A172 (cell line): ENCODE measurements at regions not wholly inside any gene's neighbourhood (a gene's known extent, or its start where the extent isn't known, plus 50 kb on each side); places are given as distances from the start of the nearest gene placed in this dataset.
A peak's percentile ranks its signal among the peaks of the same experiment; 100 is the strongest.

ENCODE experiments used
- DNase-seq: peaks from one replicate; pipeline ENCODE4 v3.0.0-alpha.2; 2015; ENCODE audit warnings: low spot score

DNA sequence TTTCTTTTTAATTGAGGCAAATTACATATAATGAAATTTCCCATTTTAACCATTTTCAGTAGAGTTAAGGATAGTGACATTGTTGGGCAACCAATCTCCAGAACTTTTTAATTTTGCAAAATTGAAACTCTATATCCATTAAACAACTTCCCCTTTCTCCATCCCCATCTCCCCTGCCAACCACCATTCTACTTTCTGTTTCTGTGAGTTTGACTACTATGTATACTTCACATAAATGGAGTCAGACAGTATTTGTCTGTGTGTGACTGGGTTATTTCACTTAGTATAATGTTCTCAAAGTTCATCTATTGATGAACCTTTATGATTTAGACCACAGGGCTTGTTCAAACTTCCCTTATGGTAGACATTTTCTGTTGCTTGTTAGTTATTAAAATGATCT, 364.5 kb upstream of the MAD2L1 start:
- no peak for DNase-seq

DNA sequence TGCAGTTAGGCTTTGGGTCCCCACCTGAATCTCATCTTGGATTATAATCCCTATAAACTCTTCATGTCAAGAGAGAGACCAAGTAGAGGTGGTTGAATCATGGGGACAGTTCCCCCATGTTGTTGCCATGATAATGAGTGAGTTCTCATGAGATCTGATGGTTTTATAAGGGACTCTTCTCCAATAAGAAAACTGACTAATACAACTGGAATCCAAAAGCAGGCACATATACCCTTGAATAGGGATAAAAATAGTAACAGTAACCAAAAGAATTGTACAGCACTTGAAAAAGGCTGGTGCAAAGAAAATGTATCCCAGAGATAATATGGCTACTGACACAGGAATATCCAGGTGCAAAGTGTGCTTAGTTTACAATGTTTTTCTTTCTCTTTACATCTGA, 351.5 kb upstream of the MAD2L1 start:
- DNase-seq, result peak; percentile 1

DNA sequence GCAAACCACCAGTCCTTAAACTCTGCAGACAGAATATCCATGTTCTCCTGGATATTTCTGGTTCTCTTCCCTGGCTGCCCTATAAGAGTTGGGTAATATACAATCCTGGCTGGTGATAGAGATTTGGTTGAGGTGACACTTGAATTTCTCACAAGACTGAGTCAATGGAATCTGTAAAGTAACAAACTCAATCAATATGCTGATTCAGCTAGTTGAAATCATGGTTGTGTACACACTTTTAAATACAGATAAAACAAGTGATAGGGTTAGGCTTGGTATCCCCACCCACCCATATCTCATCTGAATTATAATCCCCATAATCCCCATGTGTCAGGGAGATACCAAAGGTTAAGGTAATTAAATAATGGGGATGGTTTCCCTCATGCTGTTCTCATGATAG, 349.2 kb upstream of the MAD2L1 start:
- DNase-seq, result no peak

DNA sequence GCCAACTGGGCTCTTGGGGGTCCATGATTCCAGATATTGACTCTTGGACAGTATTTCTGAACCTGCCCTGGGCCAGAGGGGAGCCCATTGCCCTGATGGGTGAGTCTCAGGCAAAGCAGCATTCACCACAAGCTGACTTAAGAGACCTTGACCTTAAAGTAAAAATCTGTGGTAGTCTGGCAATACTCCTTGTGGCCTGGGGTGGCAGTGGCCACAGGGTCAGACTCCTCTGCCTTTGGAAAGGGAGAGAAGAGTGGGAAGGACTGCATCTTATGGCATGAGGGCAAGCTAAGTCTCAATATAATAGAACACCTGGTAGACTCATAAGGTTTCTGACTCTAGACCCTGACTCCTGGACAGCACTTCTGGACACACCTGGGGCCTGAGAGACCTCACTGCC, 340.3 kb upstream of the MAD2L1 start:
- DNase-seq, result no peak

DNA sequence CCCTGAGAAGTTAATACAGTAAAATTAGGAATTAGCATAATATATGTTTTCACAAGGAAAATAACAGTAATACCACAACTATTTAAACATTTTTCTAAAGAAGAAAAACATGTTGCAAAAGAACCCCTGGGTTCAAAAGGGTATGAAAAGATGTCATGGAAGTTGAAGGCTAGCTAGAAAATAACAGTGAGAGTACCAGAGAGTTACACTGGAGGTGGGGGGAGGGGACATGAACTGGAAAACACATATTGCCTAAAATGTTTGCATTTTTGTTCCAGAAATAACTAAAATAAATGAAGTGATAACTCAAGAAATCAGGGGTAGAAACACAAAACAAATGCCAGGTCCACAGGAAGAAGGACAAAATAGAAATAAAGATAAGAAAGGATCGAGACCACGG, 336.6 kb upstream of the MAD2L1 start:
- DNase-seq, result no peak

DNA sequence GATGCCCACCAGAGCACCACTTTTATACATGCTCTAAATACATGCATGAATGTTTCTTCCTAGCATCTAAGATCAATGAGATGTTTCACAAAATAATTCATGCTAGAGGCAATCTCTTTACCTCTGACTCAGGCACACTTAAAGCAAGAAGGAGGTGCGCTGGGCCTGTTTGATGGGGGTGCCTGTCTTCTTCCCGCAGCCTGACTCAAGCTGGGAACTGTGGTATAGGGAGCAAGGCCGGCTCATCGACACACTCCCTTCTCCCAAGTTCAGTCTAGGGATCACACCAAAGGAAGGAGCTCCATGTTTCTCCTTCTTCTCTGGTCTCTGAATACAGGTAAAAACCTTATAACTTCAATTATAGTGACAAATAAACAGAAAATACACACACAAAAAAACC, 333.8 kb upstream of the MAD2L1 start:
- DNase-seq, result no peak

DNA sequence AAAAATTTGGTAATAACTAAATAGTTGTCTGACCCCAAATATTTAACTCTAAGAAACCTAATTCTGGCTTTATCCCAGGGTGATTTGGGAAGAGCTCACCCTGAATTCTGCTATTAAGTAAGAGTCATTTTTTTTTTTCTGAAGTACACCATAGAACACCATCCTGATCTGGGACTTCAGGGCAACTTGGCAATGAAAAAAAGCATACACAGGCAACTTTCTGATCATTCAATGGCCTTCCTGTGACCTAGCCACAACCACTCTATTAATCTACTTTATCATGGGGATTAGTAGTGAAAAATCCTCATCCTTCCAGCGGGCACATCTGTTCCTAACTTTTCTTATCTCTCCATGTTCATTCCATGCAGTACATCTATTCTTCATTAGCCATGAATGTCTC, 333.2 kb upstream of the MAD2L1 start:
- no peak for DNase-seq

DNA sequence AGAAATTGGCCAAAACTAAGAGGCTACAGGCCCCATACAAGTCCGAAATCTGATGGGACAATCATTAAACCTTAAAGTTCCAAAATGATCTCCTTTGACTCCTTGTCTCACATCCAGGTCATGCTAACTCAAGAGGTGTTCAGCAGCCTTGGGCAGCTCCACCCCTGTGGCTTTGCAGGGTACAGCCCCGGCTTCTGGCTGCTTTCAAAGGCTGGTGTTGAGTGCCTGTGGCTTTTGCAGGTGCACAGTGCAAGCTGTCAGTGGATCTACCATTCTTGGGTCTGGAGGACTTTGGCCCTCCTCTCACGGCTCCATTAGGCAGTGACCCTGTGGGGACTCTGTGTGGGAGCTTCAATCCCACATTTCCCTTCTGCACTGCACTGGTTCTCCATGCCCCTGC, 329.1 kb upstream of the MAD2L1 start:
- no peak for DNase-seq

DNA sequence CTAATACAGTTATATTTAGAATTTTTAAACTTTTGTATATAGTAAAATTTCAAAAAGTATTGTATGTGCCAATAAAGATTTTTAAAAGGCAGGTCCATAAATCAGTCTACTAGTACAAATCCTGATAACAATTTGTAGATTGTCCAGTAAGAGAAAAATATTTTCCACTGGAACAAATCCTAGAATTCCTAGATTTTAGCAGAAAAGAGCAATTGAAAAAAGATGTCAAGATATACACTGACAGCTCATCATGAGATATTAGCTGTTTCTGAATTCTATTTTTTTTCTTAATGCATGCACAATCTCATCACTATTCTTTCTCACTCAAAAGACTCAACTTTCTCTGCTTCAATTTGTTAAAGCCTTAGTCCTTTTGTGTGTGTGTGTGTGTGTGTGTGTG, 289.2 kb upstream of the MAD2L1 start:
- no peak for DNase-seq

DNA sequence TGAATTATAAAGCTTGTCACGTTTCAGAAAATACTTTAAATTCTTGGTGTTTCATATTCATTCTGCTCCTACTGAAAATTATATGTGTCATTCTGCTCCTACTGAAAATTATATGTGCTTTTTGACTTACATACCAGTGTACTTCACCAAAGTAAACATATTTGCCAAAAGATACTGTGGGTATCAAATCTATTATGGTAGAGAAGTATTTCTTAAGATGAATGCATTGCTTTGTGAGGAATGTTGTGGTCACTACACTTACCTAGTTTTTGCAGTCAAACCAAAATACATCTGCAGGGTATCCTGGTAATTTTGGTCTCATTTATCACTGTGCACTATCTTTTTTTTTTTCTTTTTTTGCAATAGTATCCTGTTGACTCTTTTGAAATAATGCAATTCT, 287.7 kb upstream of the MAD2L1 start:
- DNase-seq, result no peak

DNA sequence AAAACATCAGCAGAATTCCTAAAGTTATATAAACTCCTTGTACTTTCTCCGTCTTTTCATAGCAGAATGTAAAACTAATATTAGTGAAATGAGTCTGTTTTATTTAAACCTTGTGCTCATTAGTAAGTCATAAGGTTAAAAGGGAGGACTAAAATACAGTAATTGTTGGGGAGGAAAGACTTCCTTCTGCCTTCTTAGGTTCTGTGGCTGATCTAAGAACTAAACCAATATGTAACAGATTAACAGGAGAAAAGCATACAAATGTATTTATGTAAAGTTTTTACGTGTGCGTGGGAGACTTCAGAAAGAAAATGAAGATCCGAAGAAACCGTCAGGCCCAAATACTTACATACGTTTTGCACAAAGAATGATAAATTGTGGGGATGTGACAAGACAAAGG, 286.6 kb upstream of the MAD2L1 start:
- DNase-seq, result no peak

DNA sequence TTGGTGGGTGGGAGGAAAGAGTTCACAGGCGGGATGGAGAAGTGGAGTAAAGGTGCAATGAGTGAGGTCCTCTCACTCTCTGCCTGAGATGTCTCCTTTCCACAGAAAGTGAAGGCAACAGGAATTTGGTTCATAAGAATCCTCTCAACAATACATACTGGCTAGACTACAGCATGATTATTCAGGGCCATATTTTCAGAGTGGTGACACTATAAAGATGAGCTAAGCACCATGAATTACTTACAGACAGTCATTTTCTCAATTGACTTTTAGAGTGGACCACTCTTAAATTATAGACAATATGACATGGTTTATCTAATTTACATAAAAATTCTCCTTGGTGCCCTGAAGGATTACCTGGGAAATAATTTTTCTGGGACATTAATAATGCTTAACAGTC, 286.1 kb upstream of the MAD2L1 start:
- no peak for DNase-seq

DNA sequence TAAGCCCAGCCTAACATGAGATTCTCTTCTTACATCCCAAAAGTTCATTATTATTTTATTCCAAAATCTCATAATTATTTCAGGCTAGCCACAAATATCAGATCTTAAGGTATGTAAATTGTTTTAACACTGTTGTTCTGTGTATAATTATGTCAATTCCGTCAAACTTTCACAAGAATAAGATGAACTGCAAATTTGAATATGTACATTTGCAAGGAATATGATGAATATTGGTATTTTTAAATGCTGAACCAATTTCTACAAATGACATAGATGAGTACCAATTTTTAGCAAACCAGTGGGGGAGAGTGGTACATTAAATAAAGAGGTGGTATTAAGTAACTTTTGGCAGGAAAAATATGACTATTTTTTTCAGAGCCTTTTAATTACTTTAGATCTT, 282.3 kb upstream of the MAD2L1 start:
- DNase-seq, result no peak

DNA sequence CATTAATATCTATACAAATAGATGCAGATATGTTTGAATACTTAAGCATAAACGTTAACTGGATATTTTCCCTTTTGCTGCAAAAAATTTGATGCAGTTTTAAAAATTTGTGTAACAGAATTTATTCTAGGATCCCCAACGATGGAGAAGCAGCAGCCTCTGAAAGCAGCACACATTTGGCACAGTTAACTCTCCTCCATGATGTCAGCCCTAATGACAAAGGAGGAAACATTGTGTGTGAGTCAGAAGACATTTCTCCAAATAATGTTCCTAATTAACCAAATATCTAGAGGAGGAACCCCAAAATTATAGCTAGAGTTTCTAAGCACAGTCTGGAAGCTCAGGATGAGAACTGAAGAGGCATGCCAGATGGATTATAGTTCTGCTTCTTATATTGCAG, 281.9 kb upstream of the MAD2L1 start:
- no peak for DNase-seq

DNA sequence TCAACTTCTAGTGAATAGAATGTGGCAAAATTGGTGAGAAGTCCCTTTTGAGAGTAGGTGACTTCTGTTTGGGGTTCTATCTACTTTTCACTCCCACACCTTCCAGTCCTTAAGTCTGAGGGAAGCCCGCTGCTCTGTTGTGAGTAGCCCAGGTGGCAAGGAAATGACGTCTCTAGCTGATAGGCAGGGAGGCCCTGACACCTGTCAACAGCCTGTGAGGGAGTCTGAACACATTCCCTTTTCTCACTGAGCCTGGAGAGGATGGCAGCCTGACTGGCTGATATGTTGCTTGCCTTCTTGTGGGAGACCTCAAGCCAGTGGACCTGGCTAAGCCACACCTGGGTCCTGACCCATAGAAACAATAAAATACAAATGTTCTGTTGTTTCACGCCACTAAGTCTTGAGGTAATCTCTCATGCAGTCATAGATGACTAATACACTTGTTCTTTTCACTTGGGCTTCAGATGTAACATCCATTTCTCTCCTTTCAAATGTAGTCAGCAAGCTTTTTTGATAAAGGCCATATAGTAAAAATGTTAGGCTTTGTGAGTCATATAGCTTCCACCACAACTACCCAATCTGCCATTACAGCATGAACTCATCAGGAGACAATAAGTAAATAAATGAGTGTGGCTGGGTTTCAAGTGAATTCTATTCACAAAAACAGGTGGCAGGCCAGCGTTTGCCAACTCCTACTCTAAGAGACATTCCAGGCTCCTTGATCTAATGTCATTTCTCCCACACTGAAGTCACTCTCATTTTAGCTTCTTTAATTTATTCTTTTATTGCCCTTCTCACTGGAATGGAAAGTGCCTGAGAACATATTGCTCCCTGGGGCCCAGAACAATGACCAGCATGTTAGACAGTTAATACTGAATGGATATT, 265.1 kb upstream of the MAD2L1 start:
- DNase-seq, result peak; percentile 70

DNA sequence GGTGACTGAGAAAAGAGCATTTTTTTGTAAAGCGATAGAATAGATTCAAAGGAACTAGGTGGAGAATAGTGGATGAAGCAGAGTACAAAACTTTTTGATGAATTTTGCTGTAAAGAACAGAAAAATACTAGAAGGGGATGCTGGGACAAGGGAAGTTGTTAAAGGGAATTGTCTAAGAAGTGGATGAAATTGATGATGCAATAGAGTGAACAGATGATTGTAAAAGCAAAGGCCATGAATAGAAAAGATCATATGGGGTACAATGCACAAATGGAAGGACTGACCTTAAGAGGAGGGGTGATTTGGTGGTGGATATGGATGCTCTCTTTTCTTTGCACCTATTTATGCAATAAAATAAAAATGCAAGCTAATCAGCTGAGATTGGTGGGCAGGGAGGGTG, 262.7 kb upstream of the MAD2L1 start:
- no peak for DNase-seq

DNA sequence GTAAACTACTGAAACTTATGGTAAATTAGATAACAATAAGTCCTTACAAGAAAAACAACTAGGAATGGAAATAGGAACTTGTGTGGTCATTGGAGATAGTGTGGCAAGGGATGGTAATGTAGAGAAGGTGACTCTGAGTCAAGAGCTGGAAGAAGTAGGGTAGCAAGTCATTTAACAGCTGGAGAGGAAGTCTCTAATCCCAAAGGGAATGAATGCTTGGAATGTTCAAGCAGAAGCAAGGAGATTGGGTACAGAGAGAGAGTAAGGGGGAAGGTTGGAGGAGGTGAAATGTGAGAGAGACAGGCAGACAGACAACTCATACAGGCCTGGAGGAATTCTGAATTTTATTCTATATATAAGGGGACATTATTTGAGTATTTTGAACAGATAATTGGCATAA, 260.6 kb upstream of the MAD2L1 start:
- no peak for DNase-seq

DNA sequence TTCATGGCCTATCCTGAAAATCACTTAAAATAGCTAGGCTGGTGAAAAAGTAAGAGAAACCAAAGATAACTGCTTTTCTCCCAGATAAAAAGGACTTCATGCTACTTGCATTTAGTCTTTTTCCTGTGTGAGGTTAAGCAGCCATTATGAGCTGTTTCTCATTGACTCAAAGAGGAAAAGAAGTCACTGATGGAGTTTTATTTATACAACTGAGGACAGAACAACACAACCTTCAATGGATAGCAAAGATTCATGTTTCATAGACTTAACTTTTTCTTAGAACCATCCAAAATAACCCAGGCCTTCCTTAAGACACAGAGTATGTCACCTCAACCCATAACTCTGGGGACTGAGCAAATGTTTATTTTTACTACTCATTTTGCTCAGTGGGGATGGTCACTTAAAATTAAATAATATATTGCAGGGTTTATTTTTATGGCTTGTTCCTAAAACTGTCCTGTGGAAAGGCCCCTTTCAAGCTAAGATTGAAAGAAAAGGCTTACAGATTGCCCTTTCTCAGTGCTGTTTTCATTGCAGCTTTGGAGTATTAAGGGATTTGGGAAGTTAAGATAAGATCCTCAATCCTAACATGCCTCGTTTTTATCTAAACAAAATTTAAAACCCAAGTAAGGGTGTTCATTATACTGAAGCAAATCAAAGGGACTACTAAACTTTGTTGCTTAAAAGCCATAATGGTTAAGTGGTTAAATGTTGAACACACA, 252.6 kb upstream of the MAD2L1 start:
- no peak for DNase-seq

DNA sequence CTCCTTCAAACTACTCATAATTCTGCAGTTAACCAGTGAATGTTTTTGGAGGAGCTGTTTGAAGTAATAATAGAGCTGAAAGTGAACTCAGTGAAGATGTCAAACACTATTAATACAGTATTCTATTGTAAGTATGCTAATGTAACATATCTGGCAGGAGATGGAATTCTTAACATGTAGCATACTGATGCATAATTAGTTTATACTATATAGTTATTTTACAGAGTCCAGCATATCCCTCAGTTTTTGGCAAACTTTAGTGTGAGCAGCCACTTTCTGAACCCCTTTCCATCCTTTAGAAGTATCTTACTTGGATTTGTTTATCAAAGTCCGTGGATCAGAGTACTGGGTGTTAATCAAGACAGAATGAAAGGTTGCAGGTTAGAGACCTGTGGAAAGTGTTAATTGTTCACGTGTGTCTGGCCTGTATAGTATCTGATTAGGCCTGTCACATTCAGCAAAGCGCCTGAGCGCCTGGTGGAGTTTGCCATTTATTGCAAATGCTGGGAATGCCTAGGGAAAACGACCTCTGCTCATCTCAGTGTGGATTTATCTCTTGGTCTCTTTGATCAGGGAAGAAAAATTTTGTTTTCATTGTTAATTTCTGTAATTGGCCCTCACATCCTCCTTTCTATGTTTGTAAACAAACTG, 251.7 kb upstream of the MAD2L1 start:
- DNase-seq, result no peak

DNA sequence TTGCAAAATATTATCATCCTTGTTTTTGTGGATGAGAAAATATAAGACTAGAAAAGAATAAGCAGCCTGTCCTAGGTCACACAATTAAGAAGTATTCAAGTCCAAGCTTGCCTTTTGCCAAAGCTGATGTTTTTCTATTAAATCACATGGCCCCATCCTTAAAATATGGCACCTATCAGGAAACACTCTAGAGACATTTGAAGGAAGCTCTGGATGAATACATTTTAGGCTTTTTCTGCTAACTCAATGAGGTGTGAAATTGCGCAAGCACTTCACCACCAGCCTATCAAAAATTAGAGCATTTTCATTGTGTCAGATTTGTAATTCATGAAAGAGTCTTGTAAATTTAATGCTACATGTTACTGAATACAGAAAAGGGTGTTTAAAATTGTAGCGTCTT, 251.1 kb upstream of the MAD2L1 start:
- DNase-seq, result no peak

DNA sequence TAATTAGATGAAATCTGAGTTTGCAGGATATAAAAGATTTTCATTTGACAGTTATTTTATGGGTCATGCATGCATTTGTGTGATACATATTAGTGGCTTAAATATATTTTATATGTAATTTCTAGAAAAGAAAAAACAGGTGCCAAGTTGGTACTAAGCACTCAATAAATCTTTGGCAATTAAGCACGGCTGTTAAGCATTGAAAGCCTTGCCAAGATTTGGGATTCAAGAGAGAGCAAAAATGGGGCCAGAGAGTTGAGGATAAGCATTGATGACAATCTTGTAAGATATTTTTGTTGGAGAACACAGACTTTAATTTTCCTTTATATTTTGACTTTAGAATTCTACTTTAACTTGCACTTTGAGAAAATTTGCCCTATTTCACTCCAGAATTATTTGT, 249.8 kb upstream of the MAD2L1 start:
- DNase-seq, result no peak

DNA sequence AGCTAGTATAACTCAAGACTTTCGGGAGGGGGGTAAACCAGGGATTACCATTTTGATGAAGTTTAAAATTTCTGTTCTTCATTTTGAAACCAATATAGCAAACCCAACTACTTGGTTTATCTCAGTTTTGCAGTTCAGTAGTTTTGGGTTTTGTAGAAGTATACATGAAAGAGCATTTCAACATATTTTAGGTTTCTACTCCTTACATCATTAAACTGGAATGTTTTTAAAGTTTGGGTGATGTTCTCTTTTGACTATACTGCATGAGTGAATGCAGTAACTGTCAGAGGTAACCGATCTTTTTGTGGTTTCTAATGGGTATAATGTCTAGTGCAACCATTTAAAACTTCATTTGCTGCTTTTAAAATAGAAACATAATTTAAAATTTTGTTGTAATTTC, 248.3 kb upstream of the MAD2L1 start:
- DNase-seq, result no peak

DNA sequence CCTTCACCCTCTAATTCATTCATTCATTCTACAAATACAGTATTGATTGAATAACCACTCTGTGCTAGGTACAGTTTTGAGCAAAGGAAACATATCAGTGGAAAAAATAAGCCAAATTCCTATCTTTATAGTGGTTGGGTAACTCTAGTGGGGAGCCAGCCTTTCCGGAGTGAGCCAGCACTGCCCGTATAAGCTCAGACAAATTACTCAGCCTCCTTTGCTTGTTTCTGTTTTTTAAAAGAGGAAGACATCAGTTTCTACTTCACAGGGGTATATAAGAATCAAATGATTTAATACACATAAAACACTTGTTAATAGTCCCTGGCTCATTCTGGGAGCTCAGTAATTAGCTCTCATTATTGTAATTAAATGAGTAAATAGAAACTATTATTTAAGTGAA, 238.2 kb upstream of the MAD2L1 start:
- no peak for DNase-seq
